ENCODE measurements at regions not wholly inside any gene's neighbourhood (a gene's known extent, or its start where the extent isn't known, plus 50 kb on each side); places are given as distances from the start of the nearest gene placed in this dataset.

- Histone ChIP-seq H3K27ac (no peak overlapping the region), H3K9me3 (no peaks in the 10 kb centered on the region), H3K36me3 (no peaks in the 10 kb centered on the region), H3K4me1 (no peaks in the 10 kb centered on the region), H3K27me3 (no peaks in the 10 kb centered on the region), H3K4me3 (no peak overlapping the region)
- no peak for TF ChIP-seq CTCF (IDR thresholded peaks at IDR 0.05)
- no peak for TF ChIP-seq EP300 (IDR thresholded peaks at IDR 0.05)
- TF ChIP-seq POLR2AphosphoS5 (IDR thresholded peaks at IDR 0.05): no peak
- no peak for TF ChIP-seq POLR2A (IDR thresholded peaks at IDR 0.05)
- DNase-seq (ENCODE audit: low spot score in 2 of 2): no peak
These were observed 258.8 kb upstream of the SATB1 start for GRCh38 chr3:18683900-18684299.

- no peak overlapping the region for H3K27ac ChIP-seq
- H3K9me3 ChIP-seq: no peaks in the 10 kb centered on the region
- H3K27me3 ChIP-seq: no peaks in the 10 kb centered on the region
- DNase-seq (ENCODE audit: low spot score in 2 of 2): no peak
- no peak overlapping the region for H3K4me3 ChIP-seq
- TF ChIP-seq POLR2A (IDR thresholded peaks at IDR 0.05) (no peak), EP300 (IDR thresholded peaks at IDR 0.05) (no peak), CTCF (IDR thresholded peaks at IDR 0.05) (no peak), POLR2AphosphoS5 (IDR thresholded peaks at IDR 0.05) (no peak)
- WGBS: 76% methylated on average over 3 of the region's 3 CpGs
- no peaks in the 10 kb centered on the region for H3K4me1 ChIP-seq
- H3K36me3 ChIP-seq: no peaks in the 10 kb centered on the region
These were observed 256.7 kb upstream of the SATB1 start for GRCh38 chr3:18681818-18682345.

DNA sequence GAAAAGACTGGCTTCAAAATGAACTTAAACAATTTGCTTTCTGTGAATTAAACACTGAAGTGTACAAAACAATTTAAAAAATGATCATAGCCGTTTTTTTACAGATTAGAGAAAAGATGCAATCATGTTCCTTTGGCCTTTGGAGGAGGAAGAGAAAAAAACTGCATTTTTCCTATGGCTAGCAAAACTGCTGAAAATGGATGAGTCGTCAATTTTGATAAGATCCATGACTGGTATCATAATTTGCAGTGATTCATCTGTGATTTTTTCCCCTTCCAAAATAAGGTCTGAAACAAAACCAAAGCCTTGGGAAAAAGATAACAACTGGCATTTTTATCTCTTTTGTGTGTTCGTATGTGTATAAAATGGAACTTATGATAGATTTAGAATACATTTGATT is 255.6 kb upstream of the SATB1 start:
- H3K27me3 ChIP-seq: no peaks in the 10 kb centered on the region
- H3K36me3 ChIP-seq: no peaks in the 10 kb centered on the region
- no peak overlapping the region for H3K27ac ChIP-seq
- H3K4me1 ChIP-seq: no peaks in the 10 kb centered on the region
- no peak overlapping the region for H3K4me3 ChIP-seq
- H3K9me3 ChIP-seq: no peaks in the 10 kb centered on the region
- WGBS: 40% methylated on average over 3 of the region's 3 CpGs
- no peak for DNase-seq (ENCODE audit: low spot score in 2 of 2)
- TF ChIP-seq POLR2AphosphoS5 (IDR thresholded peaks at IDR 0.05) (no peak), POLR2A (IDR thresholded peaks at IDR 0.05) (no peak), CTCF (IDR thresholded peaks at IDR 0.05) (no peak), EP300 (IDR thresholded peaks at IDR 0.05) (no peak)

- Histone ChIP-seq H3K27me3 (no peaks in the 10 kb centered on the region), H3K27ac (no peak overlapping the region), H3K4me1 (no peaks in the 10 kb centered on the region), H3K4me3 (no peak overlapping the region), H3K9me3 (no peaks in the 10 kb centered on the region), H3K36me3 (no peaks in the 10 kb centered on the region)
- DNase-seq (ENCODE audit: low spot score in 2 of 2): no peak
- 80% methylated on average over 4 of the region's 4 CpGs for WGBS
- TF ChIP-seq POLR2A (IDR thresholded peaks at IDR 0.05) (no peak), EP300 (IDR thresholded peaks at IDR 0.05) (no peak), CTCF (IDR thresholded peaks at IDR 0.05) (no peak), POLR2AphosphoS5 (IDR thresholded peaks at IDR 0.05) (no peak)
These were observed 254.1 kb upstream of the SATB1 start for GRCh38 chr3:18679238-18679637.

- no peak for TF ChIP-seq POLR2A (IDR thresholded peaks at IDR 0.05)
- no peak for TF ChIP-seq EP300 (IDR thresholded peaks at IDR 0.05)
- no peak for TF ChIP-seq CTCF (IDR thresholded peaks at IDR 0.05)
- no peak for TF ChIP-seq POLR2AphosphoS5 (IDR thresholded peaks at IDR 0.05)
- H3K4me1 ChIP-seq: no peaks in the 10 kb centered on the region
- H3K9me3 ChIP-seq: no peaks in the 10 kb centered on the region
- H3K27me3 ChIP-seq: no peaks in the 10 kb centered on the region
- no peaks in the 10 kb centered on the region for H3K36me3 ChIP-seq
- DNase-seq (ENCODE audit: low spot score in 2 of 2): no peak
- H3K27ac ChIP-seq: no peak overlapping the region
- no peak overlapping the region for H3K4me3 ChIP-seq
These were observed 250.1 kb upstream of the SATB1 start for GRCh38 chr3:18675197-18675596.

Data from suprapubic skin (tissue), 4 donors.